Stimulated activated CD4-positive, alpha-beta T cell treated with anti-CD3 and anti-CD28 coated beads, TNF-alpha, amount 100 ng/mL, for 48 hours (primary cell): ENCODE measurements at regions not wholly inside any gene's neighbourhood (a gene's known extent, or its start where the extent isn't known, plus 50 kb on each side); places are given as distances from the start of the nearest gene placed in this dataset.

Experiments
- DNase-seq, 3 donors: peaks; one replicate each; pipeline ENCODE4 v3.0.0-alpha.2; 2020; ENCODE audit warnings: low read depth in 3 of 3

GRCh38 chr13:90400372-90400771 lies 947.1 kb upstream of the MIR17HG start:
- no peak for DNase-seq

GRCh38 chr13:90401150-90401549 lies 946.3 kb upstream of the MIR17HG start:
- DNase-seq: no peak

GRCh38 chr13:90402102-90402501 lies 945.4 kb upstream of the MIR17HG start:
- no peak for DNase-seq

DNA sequence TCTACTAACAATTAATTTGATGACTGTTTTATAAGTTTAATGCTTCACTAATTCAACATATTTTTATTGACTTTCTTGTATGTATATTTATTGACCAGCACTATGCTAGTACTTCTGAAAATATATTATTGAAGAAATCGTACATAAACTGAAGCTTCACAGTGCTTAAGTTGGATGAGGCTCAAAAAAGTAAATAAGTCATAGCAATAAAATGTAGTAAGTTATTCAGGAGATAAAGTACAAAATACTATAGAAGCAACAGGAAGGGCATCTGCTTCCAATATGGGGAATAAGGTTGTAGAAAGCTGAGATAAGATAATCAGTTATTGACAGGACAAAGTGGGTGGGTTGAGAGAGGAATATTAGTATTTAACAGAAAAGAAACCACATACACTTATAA lies 944.9 kb upstream of the MIR17HG start:
- no peak for DNase-seq

GRCh38 chr13:90403330-90404082 lies 944.0 kb upstream of the MIR17HG start:
- DNase-seq: no peak

GRCh38 chr13:90405301-90405700 lies 942.2 kb upstream of the MIR17HG start:
- no peak for DNase-seq

DNA sequence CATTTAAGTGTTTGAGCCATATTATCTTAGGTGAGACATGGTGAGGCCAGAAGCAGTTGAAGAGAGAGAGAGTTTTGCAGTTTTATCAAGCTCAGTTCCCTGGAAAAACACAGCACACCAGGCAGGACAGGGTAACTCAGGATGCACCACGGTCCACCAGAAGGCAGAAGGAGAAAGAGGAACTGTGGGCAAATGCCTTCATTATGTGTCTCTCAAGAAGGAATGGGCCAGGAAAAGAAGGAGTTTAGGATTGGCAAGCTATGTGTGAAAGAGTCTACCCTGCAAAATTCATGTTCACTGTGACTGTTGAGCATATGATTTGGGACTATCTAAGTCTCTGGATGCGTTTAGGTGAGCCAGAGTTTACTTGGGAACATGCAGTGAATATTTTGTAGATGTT lies 934.5 kb upstream of the MIR17HG start:
- no peak for DNase-seq

GRCh38 chr13:90413548-90413947 lies 933.9 kb upstream of the MIR17HG start:
- no peak for DNase-seq

GRCh38 chr13:90414691-90415596 lies 932.5 kb upstream of the MIR17HG start:
- no peak for DNase-seq

GRCh38 chr13:90415902-90416301 lies 931.6 kb upstream of the MIR17HG start:
- DNase-seq: no peak

DNA sequence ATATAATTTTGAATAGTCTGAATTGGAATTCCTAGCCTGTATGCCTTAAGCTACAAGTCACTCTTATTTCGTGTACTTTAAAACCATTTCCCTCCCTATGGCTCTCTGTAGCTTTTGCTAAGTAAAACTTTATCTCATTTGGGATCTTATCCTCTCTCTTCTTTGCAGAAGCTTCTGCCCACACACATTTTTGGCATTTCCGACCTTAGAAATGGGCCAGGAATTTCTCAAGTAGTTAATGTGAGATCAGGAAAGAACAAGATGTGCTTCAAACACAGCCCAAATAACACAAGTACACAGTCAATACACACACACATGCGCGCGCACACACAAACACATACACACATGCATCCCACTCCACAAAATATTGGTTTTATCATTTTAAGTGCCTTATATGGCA lies 931.0 kb upstream of the MIR17HG start:
- DNase-seq: no peak

DNA sequence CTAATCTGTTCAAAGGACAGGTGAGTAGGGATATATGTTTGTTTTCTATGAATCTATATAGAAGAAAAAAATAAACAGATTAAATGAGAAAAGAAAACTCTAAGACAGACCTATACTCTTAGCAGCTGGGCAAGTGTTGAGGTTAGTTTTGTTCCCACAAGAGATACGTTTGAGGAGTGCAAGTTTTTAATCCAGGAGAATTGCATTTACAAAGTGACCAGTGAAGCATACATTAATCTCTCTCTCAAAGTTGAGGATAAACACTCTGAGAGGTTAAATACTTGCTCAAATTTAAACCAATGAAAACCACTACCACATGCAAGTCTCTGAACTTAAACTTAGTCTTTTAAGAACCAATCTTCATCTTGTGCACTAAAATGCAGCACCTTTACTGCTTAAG lies 930.5 kb upstream of the MIR17HG start:
- DNase-seq: no peak

DNA sequence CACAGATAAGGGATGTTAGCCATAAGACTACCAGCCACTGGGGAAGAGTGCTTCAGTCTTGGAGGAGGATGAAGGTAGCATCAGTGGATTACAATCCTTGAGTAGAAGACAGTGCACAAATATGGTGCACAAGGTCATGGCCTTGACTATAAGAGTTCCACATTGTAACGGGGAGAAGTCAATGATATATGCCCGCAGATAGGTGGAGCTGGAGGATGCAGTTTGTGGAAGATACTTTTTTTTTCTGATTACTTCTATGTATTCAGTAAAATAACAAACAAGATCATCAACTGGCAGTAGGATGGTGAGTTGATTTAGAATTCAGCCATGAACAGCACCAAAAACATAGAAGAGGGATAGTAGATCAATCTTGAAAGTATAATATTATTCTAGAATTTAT lies 926.8 kb upstream of the MIR17HG start:
- no peak for DNase-seq

DNA sequence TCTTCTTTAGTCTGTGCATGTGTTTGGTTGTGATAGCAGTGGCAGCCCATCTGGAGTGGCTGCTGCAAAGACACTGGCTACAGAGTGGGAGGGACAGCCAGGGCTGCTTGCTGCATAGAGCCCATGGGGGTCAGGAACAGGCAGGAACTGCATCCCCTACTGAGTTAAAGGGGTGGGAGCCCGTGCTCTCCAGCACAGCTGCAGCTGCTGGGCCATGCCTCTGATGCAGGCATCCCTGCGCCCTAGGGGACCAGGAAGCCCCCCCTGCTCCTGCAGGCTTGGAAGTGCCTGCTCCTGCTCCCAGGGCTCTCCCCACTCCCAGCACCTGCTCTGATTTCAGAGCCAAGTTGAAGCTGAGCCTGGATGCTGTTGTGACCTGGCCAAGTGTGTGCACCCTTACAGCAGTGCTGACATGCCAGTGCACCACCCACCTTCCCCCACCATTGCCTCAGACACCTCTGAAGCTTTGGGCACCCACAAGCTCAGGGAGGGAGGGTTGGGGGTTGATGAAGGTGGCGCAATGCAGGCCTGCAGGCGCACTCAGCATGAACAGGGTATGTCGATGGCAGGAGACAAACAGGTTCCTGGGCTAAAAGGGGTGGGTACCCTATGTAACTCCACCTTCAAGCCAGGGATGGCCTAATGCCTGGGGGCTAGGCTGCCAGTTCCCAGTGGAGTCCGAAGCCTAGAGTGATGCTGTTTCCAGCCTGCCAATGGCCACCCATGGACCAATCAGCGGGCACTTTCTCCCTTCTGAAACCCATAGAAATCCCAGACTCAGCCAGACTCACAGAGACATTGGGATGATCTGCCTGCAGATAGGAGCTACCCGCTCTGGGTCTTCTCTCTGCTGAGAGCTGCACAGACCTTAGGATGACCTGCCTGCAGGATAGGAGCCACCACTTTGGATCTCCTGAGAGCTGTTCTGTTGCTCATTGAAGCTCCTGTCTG lies 919.9 kb upstream of the MIR17HG start:
- DNase-seq: no peak

GRCh38 chr13:90428522-90429210 lies 918.8 kb upstream of the MIR17HG start:
- DNase-seq: no peak

- DNase-seq: no peak
These were observed 917.4 kb upstream of the MIR17HG start for GRCh38 chr13:90430127-90430526.

GRCh38 chr13:90436697-90437096 lies 910.8 kb upstream of the MIR17HG start:
- DNase-seq: no peak

- no peak for DNase-seq
These were observed 908.9 kb upstream of the MIR17HG start for GRCh38 chr13:90438576-90438975.

- DNase-seq: no peak
These were observed 904.2 kb upstream of the MIR17HG start for GRCh38 chr13:90443268-90443667.

- DNase-seq: no peak
These were observed 903.3 kb upstream of the MIR17HG start for GRCh38 chr13:90444232-90444631.

GRCh38 chr13:90445179-90445578 lies 902.3 kb upstream of the MIR17HG start:
- DNase-seq: no peak
